ENCODE measurements at regions not wholly inside any gene's neighbourhood (a gene's known extent, or its start where the extent isn't known, plus 50 kb on each side); places are given as distances from the start of the nearest gene placed in this dataset.

DNA sequence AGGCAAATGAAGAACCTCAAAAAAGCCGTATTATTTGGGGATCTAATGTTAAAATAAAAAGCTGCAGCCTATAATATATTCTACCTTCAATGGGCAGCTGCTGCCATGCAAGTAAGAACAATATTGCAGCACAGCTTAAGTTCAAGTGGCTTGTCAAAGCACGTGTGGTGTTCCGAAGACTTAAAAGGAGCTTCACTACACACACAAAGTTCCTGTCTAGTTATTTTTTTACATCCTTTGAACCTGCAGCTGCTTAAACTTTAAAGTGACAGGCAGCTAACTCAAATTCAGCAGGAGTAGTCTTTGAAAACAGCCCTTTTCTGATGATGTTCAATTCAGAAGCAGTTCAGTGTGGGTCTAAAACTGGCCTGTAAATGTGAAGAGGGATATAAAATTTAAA is 85.8 kb upstream of the XIRP2 start:
- TF ChIP-seq, protein P1, sequence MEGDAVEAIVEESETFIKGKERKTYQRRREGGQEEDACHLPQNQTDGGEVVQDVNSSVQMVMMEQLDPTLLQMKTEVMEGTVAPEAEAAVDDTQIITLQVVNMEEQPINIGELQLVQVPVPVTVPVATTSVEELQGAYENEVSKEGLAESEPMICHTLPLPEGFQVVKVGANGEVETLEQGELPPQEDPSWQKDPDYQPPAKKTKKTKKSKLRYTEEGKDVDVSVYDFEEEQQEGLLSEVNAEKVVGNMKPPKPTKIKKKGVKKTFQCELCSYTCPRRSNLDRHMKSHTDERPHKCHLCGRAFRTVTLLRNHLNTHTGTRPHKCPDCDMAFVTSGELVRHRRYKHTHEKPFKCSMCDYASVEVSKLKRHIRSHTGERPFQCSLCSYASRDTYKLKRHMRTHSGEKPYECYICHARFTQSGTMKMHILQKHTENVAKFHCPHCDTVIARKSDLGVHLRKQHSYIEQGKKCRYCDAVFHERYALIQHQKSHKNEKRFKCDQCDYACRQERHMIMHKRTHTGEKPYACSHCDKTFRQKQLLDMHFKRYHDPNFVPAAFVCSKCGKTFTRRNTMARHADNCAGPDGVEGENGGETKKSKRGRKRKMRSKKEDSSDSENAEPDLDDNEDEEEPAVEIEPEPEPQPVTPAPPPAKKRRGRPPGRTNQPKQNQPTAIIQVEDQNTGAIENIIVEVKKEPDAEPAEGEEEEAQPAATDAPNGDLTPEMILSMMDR (IDR thresholded peaks at IDR 0.05; ENCODE audit: extremely low read depth, insufficient read depth, missing control alignments) = no peak
- in situ Hi-C loops (cut with MboI; ENCODE audit: low pct_unique_long_range_greater_than_20kb, low sequenced_read_pairs, unreplicated experiment) = no loop called here
- DNase-seq (ENCODE audit: low spot score) = no peak

DNA sequence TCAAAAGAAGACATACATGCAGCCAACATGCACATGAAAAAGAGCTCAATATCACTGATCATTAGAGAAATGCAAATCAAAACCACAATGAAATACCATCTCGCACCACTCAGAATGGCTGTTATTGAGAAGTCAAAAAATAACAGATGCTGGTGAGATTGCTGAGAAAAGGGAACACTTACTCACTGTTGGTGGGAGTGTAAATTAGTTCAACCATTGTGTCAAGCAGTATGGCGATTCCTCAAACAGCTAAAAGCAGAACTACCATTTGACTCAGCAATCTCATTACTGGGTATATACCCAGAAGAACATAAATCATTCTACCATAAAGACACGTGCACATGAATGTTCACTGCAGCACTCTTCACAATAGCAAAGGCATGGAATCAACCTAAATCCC is 95.5 kb upstream of the XIRP2 start:
- in situ Hi-C loops (cut with MboI; ENCODE audit: low pct_unique_long_range_greater_than_20kb, low sequenced_read_pairs, unreplicated experiment) = no loop called here
- TF ChIP-seq, protein P1 (IDR thresholded peaks at IDR 0.05; ENCODE audit: extremely low read depth, insufficient read depth, missing control alignments) = no peak
- no peak for DNase-seq (ENCODE audit: low spot score)

DNA sequence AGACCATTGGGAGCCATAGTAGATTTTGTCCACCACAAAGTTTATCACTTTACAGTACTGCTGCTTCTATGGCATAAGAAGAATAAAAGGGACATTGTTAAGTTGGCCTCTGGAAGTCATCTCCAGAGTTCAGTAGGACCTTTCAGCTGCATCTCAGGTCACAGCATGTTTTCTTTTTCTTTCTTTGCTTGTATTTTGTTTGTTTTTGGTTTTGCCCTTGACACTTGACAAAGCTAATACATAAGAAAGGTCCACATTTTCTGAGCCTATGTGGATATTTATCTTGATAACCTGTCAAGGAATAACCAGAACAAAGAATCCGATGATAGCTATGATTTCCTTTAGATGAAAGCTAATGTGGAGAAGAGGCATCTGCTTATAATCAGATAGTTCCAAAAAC is 101.6 kb upstream of the XIRP2 start:
- TF ChIP-seq, protein P1 (IDR thresholded peaks at IDR 0.05; ENCODE audit: extremely low read depth, insufficient read depth, missing control alignments) = no peak
- DNase-seq (ENCODE audit: low spot score) = no peak
- in situ Hi-C loops (cut with MboI; ENCODE audit: low pct_unique_long_range_greater_than_20kb, low sequenced_read_pairs, unreplicated experiment) = no loop called here

DNA sequence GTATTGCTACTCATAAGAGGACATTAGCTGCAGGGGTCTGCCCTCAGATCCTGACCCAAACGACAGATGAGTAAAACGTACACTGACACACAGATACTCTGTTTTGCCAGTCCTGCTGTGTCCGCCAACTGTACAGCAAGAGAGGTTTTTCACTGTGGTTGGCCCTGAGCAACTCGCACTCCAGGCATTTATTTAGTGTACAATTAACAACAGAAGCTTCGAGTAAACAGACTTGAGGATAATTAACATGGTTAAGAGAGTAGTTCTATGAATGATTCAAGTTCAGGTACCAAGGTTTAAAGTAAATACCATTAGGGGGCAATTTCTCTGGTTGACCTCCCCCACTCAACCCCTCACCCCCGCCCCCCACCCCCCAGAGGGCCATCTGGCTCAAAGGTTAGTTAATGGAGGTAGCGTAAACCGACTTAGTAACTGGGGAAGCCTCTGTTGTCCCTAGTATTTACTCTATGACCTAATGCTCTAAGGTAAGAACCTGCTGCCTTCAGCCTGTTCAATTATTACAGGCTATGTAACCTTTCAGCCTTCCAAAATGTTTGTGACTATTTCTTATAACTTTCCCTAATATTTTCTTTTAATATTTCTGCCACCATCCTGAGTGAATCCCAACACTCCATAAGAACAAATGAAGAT is 103.9 kb upstream of the XIRP2 start:
- in situ Hi-C loops (cut with MboI; ENCODE audit: low pct_unique_long_range_greater_than_20kb, low sequenced_read_pairs, unreplicated experiment) = no loop called here
- DNase-seq (ENCODE audit: low spot score) = no peak
- TF ChIP-seq, protein P1 (IDR thresholded peaks at IDR 0.05; ENCODE audit: extremely low read depth, insufficient read depth, missing control alignments) = no peak

DNA sequence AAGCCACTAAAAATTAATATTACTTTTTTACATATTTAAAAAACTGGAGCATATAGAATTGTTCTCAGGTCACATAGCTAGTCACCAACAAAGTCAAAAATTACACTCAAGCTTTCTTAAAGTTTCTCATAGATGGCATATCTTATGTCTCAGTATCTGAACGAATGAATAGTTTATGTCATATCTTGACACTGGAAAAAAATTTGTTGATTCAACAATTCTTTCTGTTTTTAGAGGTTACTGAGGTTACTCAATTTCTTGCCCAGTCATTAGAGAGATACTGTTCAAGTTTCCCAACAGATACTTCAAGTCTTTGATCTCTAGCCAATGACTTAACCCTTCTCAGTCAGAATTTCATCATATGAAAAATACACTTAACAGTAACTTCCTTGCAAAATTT is 113.1 kb upstream of the XIRP2 start:
- TF ChIP-seq, protein P1 (IDR thresholded peaks at IDR 0.05; ENCODE audit: extremely low read depth, insufficient read depth, missing control alignments) = no peak
- in situ Hi-C loops (cut with MboI; ENCODE audit: low pct_unique_long_range_greater_than_20kb, low sequenced_read_pairs, unreplicated experiment) = no loop called here
- DNase-seq (ENCODE audit: low spot score) = no peak

DNA sequence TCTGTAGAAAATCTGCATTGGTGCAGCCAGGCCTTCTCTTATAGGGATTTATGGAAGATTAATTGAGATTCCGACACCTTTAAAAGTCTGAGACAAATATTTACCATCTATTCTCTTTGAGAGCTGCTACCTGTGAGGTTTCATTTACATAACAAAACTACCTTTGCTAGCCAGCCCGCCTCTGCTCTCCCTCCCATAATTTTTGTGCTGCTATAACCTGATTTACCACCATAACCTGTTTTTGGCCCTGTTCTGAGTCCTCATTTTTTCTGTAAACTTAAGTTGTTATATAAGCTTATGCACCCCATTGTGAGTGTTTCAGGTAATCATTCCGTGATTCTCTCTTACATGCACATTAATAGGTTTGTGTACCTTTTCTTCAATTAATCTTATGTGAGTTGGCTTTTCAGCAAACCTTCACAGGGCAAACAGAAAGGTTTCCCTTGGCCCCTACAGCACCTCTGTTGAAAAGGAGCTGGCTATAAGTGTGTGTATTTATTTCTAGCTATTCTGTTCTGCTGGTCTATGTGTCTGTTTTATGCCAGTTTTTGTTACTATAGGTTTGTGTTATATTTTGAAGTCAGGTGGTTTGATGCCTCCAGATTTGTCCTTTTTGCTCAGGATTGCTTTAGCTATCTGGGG is 114.9 kb upstream of the XIRP2 start:
- TF ChIP-seq, protein P1 (IDR thresholded peaks at IDR 0.05; ENCODE audit: extremely low read depth, insufficient read depth, missing control alignments) = no peak
- in situ Hi-C loops (cut with MboI; ENCODE audit: low pct_unique_long_range_greater_than_20kb, low sequenced_read_pairs, unreplicated experiment) = no loop called here
- DNase-seq (ENCODE audit: low spot score) = no peak

All from GM13977 (cell line).